OCI-LY7 (cell line): ENCODE measurements at regions not wholly inside any gene's neighbourhood (a gene's known extent, or its start where the extent isn't known, plus 50 kb on each side); places are given as distances from the start of the nearest gene placed in this dataset.

Experiments used
- BruUV-seq: library from RNA; stranded (reverse); fragments of 400-500 nt; replicated peaks from 2 replicates; lab custom pipeline; 2021; lab: Mats Ljungman, UMichigan
- CTCF ChIA-PET: fragments of 300-600 bp; sonication (Branson Sonifier 250); formaldehyde crosslinking; loops from one replicate; lab custom pipeline; 2022; ENCODE audit warnings: antibody characterized with exemption; ENCODE audit not compliant: unreplicated experiment; lab: Charles Lee
- POLR2A ChIA-PET: fragments of 300-600 bp; sonication (Branson Sonifier 250); formaldehyde crosslinking; loops from one replicate; lab custom pipeline; 2022; ENCODE audit warnings: antibody characterized with exemption; lab: Charles Lee
- DNase-seq: peaks from one replicate; pipeline ENCODE4 v3.0.0-alpha.2; 2015; ENCODE audit warnings: low spot score
- H2AFZ ChIP-seq: fragments of 200-600 bp; sonication (generic), shearing (Covaris generic); 2 replicates; pipeline ENCODE4 v1.6.1; 2014; ENCODE audit warnings: mild to moderate bottlenecking, antibody characterized with exemption, low read length, moderate library complexity
- H3K27ac ChIP-seq: fragments of 200-600 bp; sonication (generic); 2 replicates; pipeline ENCODE4 v1.5.1; 2014; ENCODE audit warnings: mixed run types, low read depth, mild to moderate bottlenecking, moderate library complexity, low read length, inconsistent platforms; ENCODE audit not compliant: poor library complexity, severe bottlenecking
- H3K36me3 ChIP-seq: fragments of 200-600 bp; sonication (generic); 2 replicates; pipeline ENCODE4 v1.6.1; 2014; ENCODE audit warnings: mild to moderate bottlenecking, antibody characterized with exemption, low read length, moderate library complexity, mixed read lengths; ENCODE audit not compliant: insufficient read depth
- H3K4me1 ChIP-seq: fragments of 200-600 bp; sonication (generic); 2 replicates; pipeline ENCODE4 v1.5.1; 2014; ENCODE audit warnings: mild to moderate bottlenecking, low read length; ENCODE audit not compliant: insufficient read depth, poor library complexity, severe bottlenecking
- H3K4me2 ChIP-seq: fragments of 200-600 bp; sonication (generic); 2 replicates; pipeline ENCODE4 v1.6.1; 2014; ENCODE audit warnings: mild to moderate bottlenecking, low read length
- H3K4me3 ChIP-seq: fragments of 200-600 bp; sonication (generic); 2 replicates; pipeline ENCODE4 v1.5.1; 2014; ENCODE audit warnings: mild to moderate bottlenecking, low read depth, low read length; ENCODE audit not compliant: poor library complexity, severe bottlenecking
- H3K79me2 ChIP-seq: fragments of 200-600 bp; sonication (generic); 2 replicates; pipeline ENCODE4 v1.6.1; 2016; ENCODE audit warnings: low read depth, mild to moderate bottlenecking, low read length, moderate library complexity, mixed read lengths; ENCODE audit not compliant: insufficient read depth
- H3K9me2 ChIP-seq: fragments of 200-600 bp; sonication (generic); 2 replicates; pipeline ENCODE4 v1.6.1; 2016; ENCODE audit warnings: mild to moderate bottlenecking, low read length, mixed read lengths; ENCODE audit not compliant: insufficient read depth
- H3K9me3 ChIP-seq: fragments of 200-600 bp; sonication (generic); 2 replicates; pipeline ENCODE4 v1.6.1; 2014; ENCODE audit warnings: mild to moderate bottlenecking, mixed run types, low read length, mixed read lengths
- H4K20me1 ChIP-seq: fragments of 200-600 bp; sonication (generic); 2 replicates; pipeline ENCODE4 v1.6.1; 2014; ENCODE audit warnings: mild to moderate bottlenecking, antibody characterized with exemption, low read length, moderate library complexity, mixed read lengths; ENCODE audit not compliant: insufficient read depth
- CTCF ChIP-seq: fragments of 200-600 bp; sonication (generic); conservative IDR thresholded peaks from 2 replicates; pipeline ENCODE4 v1.5.1; 2014; ENCODE audit warnings: mild to moderate bottlenecking, antibody characterized with exemption, low read length, moderate library complexity, mixed read lengths
- EZH2phosphoT487 ChIP-seq: fragments of 200-600 bp; sonication (generic); IDR thresholded peaks from 2 replicates; pipeline ENCODE4 v1.6.1; 2018; ENCODE audit warnings: low read depth, borderline replicate concordance, mild to moderate bottlenecking, mixed run types, antibody characterized with exemption, low read length, moderate library complexity, mixed read lengths
- intact Hi-C: fragments of 100-400 bp; cut with micrococcal nuclease; formaldehyde crosslinking; loops from one replicate; pipeline ENCODE4 v1.10.0; 2022; ENCODE audit not compliant: unreplicated experiment

GRCh38 chr2:126378176-126378575, 277.8 kb upstream of the GYPC start:
- no TSS peak for BruUV-seq
- intact Hi-C loops = no loop called here
- H4K20me1 ChIP-seq = no peaks in the 10 kb centered on the region
- no peak for DNase-seq
- H3K9me2 ChIP-seq = no peaks in the 10 kb centered on the region; the same call in 1 of the 2 replicates
- TF ChIP-seq CTCF = no peak
- no peak for TF ChIP-seq EZH2phosphoT487
- H3K36me3 ChIP-seq = no peaks in the 10 kb centered on the region
- H3K79me2 ChIP-seq = no peaks in the 10 kb centered on the region
- POLR2A ChIA-PET = interaction anchor here (0.6 kb wide), 1 partner anchor 572 kb away, joined by 3 read pairs; no protein-coding TSS in a partner anchor
- no peak overlapping the region for H3K4me3 ChIP-seq
- no peak overlapping the region for H2AFZ ChIP-seq
- no peaks in the 10 kb centered on the region for H3K4me1 ChIP-seq
- H3K27ac ChIP-seq = no peak overlapping the region
- no peaks in the 10 kb centered on the region for H3K9me3 ChIP-seq
- CTCF ChIA-PET = no interaction called here
- H3K4me2 ChIP-seq = no peak overlapping the region

GRCh38 chr2:126381091-126381490, 274.9 kb upstream of the GYPC start:
- Histone ChIP-seq H3K4me1 (no peaks in the 10 kb centered on the region), H3K4me2 (no peak overlapping the region), H3K79me2 (no peaks in the 10 kb centered on the region), H4K20me1 (no peaks in the 10 kb centered on the region), H3K36me3 (no peaks in the 10 kb centered on the region), H3K4me3 (no peak overlapping the region), H3K9me3 (no peaks in the 10 kb centered on the region), H3K27ac (no peak overlapping the region), H3K9me2 (no peaks in the 10 kb centered on the region; the same call in 1 of the 2 replicates), H2AFZ (no peak overlapping the region)
- BruUV-seq = no TSS peak
- intact Hi-C loops = no loop called here
- POLR2A ChIA-PET = no interaction called here
- no peak for TF ChIP-seq CTCF
- no peak for TF ChIP-seq EZH2phosphoT487
- CTCF ChIA-PET = no interaction called here
- no peak for DNase-seq

GRCh38 chr2:126382998-126383397, 273.0 kb upstream of the GYPC start:
- H3K4me1 ChIP-seq = no peaks in the 10 kb centered on the region
- POLR2A ChIA-PET = no interaction called here
- no peaks in the 10 kb centered on the region for H4K20me1 ChIP-seq
- DNase-seq = no peak
- no TSS peak for BruUV-seq
- no peak overlapping the region for H3K27ac ChIP-seq
- no peaks in the 10 kb centered on the region for H3K79me2 ChIP-seq
- H3K9me3 ChIP-seq = no peaks in the 10 kb centered on the region
- no peak overlapping the region for H3K4me3 ChIP-seq
- no peak overlapping the region for H2AFZ ChIP-seq
- no peak for TF ChIP-seq EZH2phosphoT487
- no peak for TF ChIP-seq CTCF
- no peaks in the 10 kb centered on the region; the same call in 1 of the 2 replicates for H3K9me2 ChIP-seq
- intact Hi-C loops = no loop called here
- no peak overlapping the region for H3K4me2 ChIP-seq
- CTCF ChIA-PET = no interaction called here
- no peaks in the 10 kb centered on the region for H3K36me3 ChIP-seq
